ENCODE measurements at regions not wholly inside any gene's neighbourhood (a gene's known extent, or its start where the extent isn't known, plus 50 kb on each side); places are given as distances from the start of the nearest gene placed in this dataset.
A peak's percentile ranks its signal among the peaks of the same experiment; 100 is the strongest.

DNA sequence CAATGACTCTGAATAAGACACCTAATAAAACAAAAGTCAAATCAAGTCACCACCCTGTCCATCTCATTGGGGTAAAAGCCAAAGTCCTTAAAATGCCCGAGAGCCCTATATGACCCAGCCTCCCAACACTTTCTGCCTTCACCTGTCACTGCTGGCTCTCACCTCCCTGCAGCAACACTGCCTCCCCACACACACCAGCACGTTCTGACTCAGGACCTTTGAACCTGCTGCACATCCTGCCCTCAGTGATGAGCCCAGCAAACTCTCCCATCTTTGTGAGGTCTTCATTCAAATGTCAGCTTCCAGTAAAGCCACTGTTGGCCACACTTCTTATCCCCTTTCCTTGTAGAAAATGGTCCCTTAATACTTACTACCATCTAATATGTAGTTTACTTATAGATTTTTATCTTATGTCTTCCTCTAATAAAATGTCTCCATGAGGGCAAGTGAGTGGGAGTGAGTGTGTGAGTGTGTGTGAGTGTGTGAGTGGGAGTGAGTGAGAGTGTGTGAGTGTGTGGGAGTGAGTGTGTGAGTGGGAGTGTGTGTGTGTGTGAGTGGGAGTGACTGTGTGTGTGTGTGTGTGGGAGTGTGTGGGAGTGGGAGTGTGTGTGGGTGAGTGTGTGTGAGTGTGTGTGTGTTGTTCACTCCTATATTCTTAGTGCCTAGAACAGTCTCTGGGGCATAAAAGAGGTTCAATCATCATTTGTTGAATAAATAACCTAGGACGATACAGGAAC lies 504.7 kb downstream of the EIPR1 start:
- DNase-seq (ENCODE audit: low read depth, low spot score) = no peak

DNA sequence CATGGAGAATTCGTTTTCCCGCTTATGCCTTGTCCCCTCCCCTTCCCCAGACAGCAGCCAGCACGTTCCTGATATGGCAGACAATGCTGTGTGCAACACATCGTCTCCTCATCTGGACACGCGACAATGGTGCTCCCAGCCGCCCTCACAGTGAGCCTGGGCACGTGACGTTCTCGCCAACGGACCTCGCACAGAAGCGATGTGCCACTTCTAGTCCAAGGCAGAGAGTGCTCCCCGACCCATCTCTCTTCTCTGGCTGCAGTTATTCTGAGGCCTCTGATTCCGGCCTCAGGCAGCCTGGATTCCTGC lies 505.4 kb downstream of the EIPR1 start:
- peak; percentile 16 for DNase-seq (ENCODE audit: low read depth, low spot score)

DNA sequence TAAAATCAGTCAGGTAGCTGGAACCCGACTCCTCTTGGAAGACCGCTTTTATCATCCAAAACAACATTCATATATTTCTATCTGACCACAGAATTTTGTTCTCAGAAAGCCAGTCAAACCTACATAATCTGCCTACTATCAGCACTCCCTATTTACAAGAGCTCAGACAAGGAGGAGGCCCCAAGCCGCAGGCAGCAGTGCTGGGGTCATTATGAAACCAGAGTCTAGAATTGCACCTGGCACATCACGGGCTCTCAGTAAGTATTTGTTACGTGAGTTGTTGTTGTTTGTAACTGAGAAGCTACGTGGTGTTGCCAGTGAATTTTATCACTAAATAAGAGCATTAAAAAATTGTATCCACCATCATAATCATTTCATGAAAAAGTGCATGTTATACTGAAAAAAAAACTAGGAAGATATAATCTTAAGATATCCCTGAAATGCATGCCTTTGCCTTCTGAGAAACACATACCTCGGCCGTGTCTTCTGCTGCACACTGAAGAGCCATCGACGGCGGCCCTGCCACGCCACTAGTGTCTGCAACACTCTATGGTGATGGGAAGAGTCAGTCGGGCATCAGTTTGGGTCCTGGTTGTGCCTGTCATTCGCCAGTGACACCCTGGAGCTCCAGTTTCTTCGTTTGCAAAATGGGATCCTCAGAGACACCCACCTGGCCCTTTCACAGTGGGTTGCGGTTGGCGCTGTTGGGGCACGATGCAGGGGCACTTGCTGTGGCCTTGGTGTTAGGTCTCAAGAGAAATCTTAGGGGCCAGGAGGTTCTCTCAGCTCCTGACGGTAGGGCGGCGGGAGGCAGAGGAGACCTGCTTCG lies 505.9 kb downstream of the EIPR1 start:
- no peak for DNase-seq (ENCODE audit: low read depth, low spot score)

DNA sequence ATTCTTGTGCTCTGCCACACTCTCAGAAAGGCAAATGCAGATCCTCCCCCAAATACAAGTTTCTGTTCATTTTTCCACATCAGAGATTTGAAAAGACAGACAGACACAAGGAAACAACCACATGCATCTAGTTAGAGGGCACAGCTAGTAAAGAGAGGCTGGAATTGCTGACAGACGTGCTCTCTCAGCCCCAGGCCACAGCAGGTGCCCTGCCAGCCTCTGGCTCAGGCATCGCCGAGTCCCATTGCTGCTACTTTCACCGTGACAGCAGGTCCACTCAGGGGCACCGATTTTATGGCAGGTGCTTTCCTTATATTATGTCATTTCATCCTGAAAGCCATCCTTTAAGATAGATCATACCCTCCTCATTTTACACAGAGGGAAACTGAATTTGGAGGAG lies 507.5 kb downstream of the EIPR1 start:
- DNase-seq (ENCODE audit: low read depth, low spot score) = no peak

DNA sequence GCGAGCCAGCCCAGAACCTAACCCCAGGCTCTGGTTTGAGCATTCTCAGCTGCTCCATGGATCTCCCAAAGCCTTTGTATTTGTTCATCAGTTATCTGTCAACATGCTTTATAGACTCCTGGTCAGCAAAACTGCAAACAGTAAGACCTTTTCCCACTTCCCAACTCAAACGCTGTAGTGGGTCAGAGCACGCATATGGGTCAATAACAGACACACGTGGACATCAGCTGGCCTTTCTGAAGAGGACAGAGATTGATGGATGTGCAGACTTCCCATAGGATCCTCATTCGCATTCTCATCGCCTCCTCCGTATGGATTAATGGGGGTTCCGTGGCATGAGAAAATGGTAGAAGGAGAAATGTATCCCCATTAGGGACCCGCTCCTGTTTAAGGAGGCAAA lies 508.1 kb downstream of the EIPR1 start:
- DNase-seq (ENCODE audit: low read depth, low spot score) = no peak

DNA sequence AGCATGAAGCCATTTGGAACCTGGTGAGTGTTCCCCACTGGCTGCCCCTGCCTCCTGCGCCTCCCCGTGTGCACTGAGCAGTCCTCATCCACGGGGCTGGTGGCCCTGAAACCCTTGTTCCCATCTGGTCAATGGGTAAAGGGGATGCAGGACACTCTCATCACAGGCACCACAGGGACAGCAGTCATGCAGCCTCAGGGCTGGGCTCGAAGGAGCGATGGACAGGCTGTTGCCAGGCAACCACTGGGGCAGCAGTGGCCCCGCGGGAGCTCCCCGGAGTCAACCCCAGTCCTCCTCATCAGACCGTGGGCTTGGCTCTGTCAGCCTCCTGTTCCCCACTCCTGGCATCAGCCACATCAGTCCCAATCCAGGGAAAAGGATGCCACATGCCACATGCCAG lies 509.5 kb downstream of the EIPR1 start:
- DNase-seq (ENCODE audit: low read depth, low spot score) = peak; percentile 12

DNA sequence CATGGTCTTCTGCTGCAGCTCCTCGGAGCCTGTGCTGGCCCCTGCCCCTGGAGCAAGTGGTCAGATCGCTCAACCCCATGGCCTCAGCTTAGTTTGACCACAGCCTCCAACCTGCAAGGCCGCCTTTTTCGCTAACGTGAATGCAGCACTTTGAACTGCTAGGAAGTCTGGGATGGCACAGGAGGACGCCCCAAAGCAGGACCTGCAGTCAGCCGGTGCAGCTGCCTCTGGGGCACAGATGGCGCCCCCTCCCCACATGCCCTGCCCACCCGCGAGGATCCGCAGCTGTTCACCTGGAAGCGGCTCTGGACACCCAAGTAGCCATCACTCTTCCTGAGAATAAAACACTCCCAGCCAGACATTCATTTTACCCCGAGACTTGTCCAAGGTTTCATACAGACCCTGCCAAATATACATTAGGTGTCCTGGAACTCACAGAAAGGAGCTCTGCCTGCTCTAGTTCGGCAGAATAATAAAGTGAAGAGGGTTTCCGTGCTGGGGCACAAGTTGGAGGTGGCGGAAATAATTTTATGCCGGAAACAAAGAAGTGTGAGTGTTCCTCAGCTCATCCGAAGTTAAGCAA lies 510.1 kb downstream of the EIPR1 start:
- no peak for DNase-seq (ENCODE audit: low read depth, low spot score)

DNA sequence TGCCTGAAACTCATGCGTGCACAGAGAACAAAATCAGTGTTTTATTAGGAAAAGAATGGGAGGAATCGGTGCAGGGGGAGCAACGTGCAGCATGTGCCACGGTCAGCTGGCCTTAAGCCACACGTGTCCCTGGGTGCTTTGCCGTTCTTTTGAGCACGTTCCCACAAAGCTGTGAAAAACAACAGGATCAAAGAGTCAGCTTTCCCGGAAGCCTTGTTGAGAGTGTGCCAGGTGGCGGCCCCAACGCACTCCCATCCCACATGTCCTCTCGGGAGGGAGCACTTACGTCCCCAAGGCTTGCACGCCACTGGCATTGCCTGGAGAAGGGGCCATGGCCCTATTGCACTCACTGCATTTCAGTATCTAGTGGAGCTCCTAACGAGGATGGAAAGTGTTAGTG lies 511.2 kb downstream of the EIPR1 start:
- no peak for DNase-seq (ENCODE audit: low read depth, low spot score)

DNA sequence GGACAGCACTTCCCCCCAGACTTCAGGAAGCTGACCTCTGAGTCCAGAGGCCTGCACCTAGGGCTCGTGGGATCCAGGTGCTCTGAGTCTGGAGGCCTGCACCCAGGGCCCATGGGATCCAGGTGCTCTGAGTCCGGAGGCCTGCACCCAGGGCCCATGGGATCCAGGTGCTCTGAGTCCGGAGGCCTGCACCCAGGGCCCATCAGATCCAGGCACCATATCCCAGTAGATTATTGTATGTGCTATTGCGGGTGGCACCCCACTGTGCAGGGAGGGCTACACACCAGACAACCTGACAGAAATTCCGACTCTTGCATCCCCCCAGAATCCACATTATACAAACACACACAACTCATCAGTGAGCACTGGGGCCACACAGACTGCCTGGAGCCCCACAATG lies 515.2 kb downstream of the EIPR1 start:
- no peak for DNase-seq (ENCODE audit: low read depth, low spot score)

DNA sequence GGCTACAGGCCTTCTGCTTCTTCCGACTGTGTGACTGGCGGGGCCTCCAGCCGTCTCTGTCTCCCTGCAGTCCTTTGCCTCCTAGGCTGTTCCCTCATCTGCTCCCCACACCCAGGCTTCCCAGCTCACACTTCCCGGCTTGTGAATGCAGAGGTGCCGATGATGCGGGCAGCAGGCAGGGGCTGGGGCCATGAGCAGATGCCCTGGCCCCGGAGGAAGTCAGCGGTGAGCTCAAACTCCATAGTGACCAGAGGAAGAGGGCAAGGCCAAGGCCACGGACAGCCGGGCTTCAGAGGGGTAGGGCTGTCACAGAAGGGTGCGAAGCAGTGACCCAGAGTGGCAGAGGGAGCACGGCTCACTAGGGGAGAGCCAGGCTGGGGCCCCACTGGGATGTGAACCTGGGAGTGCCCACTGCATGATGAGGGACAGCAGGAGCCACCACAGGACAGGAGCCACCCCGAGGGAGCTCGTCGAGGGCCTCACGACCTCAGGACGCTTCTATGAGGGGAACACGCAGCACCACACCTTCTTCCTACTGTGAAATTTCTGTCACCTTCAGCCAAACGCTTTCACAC lies 515.9 kb downstream of the EIPR1 start:
- DNase-seq (ENCODE audit: low read depth, low spot score) = no peak

DNA sequence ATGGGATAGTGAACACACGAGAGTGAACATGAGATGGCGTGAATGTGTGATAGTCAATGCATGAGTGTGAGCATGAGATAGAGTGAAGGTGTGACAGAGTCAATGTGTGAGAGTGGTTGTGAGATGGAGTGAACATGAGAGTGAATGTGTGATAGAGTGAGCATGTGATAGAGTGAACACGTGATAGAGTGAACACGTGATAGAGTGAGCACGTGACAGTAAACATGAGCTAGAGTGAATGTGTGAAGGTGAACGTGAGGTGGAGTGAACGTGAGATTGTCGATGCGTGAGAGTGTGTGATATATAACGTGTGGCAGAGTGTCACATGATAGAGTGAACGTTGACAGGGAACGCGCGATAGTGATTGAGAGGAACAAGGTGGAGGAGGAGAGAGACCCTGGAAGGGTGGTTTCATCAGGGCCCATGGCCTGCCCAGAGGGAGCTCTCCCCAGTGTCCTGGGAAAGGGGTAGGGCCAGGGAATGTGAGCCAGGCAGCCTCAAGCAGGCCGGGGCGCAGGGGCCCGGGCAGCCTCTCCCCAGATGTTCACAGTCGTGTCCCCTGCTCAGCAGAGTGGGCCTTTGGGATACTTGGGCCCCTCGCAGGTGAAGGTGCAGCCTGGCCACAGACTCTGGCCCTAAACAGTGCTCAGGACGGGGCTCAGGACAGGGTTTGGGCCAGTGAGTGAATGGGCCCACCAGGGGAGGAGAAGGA lies 516.9 kb downstream of the EIPR1 start:
- DNase-seq (ENCODE audit: low read depth, low spot score) = no peak

DNA sequence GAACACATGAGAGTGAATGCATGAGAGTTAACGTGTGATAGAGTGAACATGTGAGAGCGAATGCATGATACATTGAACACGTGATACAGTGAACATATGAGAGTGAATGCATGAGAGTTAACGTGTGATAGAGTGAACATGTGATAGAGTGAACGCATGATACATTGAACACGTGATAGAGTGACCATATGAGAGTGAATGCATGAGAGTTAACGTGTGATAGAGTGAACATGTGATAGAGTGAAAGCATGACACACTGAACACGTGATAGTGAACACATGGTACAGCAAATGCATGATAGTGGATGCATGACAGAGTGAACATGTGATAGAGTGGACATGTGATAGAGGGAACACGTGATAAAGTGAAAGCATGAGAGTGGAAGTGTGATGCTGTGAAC lies 517.9 kb downstream of the EIPR1 start:
- DNase-seq (ENCODE audit: low read depth, low spot score) = no peak

DNA sequence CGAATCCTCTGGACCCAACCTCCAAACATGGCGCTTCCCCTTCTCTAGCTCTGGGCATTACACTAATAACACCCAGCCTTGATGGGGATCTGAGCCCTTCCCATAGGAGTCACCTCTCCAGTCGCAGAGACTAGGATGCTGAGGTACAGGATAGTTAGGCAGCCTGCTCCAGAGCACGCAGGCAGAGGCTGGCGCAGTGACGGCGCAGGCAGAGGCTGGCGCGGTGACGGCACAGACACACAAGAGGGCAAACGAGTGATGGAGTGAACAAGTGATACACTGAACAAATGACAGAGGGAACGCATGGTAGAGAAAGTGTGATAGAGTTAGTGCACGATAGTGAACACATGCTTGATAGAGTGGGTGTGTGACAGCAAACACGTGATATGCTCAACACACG lies 518.5 kb downstream of the EIPR1 start:
- DNase-seq (ENCODE audit: low read depth, low spot score) = no peak

DNA sequence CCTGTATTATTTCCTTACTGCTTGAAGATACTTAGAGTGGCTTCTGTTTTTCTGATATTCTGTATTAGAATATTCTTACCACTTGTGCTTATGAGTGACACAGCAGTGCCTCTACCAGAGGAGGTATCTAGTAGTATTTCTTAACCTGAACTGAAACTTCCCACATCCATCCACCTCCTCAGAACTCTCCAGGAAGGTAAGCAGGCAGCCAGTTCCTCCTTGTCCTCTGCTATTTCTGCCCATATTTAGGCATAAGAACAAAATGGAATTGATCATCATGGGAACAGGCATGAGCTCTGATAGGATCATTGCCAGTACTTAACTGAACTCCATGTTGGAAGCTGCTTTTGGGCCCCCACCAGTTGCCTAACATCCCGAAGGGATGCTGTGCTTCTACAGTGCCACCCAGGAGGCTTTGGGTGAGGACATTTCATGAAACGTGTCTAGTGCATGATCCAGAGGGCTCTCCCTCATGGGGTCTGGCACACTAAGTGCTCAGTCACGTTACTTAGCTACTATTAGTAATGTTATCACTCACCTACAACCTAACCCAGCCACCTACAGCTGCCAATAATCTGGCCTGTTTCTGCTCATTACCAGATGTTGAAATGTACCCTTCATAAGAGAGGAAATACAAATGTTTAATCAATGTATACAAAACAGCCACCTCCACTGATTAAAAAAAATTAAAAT lies 520.7 kb downstream of the EIPR1 start:
- no peak for DNase-seq (ENCODE audit: low read depth, low spot score)

DNA sequence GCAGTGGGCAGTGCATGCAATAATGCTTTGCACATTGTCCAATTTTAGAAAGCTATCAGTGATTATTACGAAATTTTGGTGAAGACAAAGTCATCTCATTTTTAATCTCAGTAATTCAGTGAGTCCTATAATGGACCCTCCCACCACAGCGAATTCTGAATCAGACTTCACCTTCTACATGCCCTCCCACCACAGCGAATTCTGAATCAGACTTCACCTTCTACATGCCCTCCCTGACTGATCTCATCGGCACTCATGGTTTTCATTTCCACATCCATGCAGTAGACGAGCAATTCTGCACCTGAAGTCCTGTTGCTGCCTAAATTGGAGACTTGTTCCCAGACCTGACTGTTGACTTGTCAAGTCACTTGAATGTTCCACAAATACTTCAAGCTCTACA lies 522.3 kb downstream of the EIPR1 start:
- no peak for DNase-seq (ENCODE audit: low read depth, low spot score)

DNA sequence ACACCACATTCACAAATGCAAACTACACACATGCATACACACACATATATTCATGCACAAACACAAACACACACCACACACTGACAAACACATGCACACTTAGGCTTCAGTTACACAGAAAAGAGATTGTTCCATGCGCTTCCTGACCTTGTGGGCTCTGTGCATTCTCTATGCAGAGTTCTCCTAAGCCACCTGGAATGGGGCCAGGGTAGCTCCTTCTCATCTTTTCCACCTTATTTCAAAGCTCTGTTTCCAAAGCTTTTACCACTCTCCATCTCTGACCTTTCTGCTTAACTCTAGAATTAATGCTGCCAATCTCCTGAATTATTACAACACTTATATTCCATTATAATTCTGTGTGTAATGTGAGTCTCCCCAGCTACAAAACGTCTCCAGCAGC lies 522.3 kb upstream of the MYT1L start:
- DNase-seq (ENCODE audit: low read depth, low spot score) = no peak

DNA sequence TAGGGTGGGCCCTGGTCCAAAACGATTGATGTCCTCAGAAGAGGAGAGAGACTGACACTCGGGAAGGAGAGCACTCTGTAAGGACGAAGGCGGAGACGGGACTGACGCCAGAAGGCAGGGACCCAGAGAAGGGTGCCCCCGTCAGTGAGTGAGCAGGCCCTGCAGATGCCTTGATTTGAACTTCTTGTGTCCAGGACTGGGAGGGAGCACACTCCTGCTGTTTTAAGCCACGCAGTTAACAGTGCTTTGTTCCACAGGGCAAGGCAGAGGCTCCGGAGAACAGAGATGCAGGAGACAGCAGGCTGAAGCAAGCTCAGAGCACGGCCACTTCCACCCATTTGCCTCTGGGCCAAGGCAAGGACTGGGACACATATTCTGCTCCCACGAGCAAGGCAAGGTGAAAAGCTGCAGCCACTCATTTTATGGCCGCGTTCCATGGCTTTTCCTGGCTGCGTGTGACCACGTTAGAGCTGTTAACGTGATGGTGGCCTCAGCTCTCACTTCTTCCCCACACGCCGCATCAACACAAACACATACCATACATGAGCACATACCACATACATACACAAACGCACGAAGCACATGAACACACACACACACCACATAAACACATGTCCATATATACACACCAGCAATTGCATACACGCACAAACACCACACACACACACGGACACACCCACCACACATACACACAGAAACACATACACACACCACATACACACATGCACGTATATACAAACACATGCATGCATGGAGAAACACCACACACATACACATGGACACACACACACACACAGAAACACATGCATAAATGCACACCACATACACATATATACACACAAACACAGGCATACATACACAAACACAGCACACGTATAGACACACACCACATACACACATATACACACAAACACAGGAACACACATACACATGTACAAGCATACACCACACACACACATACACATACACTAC lies 521.0 kb upstream of the MYT1L start:
- no peak for DNase-seq (ENCODE audit: low read depth, low spot score)

DNA sequence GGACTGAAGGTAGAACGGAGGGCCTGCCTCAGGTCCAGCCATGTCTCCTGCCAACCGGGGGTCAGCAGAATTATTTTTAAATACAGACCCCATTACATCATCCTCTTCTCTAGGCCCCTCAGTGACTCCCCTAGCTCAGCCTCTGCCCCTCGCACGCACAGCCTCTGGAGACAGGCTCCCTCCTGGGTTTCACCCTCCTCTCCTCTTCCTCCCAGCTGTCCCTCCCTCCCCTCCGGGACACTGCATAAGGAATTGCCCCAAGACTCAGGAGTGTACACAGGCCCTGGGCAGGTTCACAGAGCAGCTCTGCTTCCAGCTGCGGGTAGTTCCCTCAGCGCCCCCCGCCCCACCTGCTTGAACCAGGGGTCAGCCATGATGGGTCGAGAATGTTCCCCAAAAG lies 520.2 kb upstream of the MYT1L start:
- DNase-seq (ENCODE audit: low read depth, low spot score) = no peak

DNA sequence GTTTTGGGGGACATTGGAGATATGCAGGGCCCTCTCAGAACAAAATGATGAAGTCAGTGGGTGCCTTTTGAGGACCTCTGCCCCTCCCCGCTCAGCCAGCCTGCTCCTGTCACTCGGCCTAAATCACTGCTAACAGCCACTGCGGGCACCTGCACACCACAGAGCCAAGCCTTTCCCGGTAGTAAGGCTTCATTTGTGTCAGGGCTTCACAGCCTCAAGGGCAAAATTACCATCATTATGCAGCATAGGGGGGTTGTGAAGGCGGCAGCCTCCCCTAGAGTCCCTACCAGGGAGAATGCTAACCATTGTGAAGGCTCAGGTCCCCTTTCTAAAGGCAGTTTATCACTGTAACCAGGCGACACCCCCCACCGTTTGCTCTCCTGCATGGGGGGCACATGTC lies 519.8 kb upstream of the MYT1L start:
- no peak for DNase-seq (ENCODE audit: low read depth, low spot score)

DNA sequence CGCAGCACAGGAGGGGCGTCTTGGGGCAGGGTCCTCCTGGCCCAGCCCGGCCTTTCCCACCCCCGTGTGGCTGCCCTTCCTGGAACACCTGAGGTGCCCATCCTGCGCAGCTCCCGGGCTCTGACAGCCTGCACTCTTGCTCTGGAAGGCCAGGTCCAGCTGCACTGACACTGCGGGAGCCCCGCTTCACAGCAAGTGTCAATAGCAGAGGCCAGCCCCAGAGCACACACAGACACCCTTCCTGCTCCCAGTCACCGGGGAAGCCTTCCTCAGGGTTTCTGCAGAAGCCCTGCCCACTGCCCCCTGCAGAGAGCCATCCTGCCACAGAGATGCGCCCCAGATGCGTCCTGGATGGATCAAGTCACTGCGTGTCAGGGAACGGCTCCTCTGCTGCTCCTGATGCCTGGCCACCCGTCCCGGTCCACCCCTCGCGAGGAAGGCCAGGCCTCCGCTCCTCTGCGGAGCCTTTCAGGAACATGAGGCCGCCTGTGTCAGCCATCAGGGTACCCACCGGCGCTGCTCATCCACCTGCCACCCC lies 519.2 kb upstream of the MYT1L start:
- DNase-seq (ENCODE audit: low read depth, low spot score) = no peak
